Naive thymus-derived CD4-positive, alpha-beta T cell (primary cell): ENCODE measurements at regions not wholly inside any gene's neighbourhood (a gene's known extent, or its start where the extent isn't known, plus 50 kb on each side); places are given as distances from the start of the nearest gene placed in this dataset.

Experiments
- ATAC-seq: fragments of 150-1000 bp; cut with Tn5 transposase; 2 replicates; pipeline ENCODE4 v1.10.0; 2021; ENCODE audit warnings: mild to moderate bottlenecking, moderate library complexity
- CTCF ChIA-PET: fragments of 350-600 bp; sonication (Branson Sonifier 250); formaldehyde crosslinking; loops from one replicate; lab custom pipeline; 2021; ENCODE audit warnings: antibody characterized with exemption; lab: Charles Lee
- POLR2A ChIA-PET: fragments of 350-600 bp; sonication (Branson Sonifier 250); formaldehyde crosslinking; loops from one replicate; lab custom pipeline; 2021; ENCODE audit warnings: antibody characterized with exemption, inconsistent platforms; lab: Charles Lee
- DNase-seq, 9 donors: peaks; one replicate each; pipeline versions ENCODE4 v3.0.0 to v3.0.0-alpha.2; 2020 to 2022; ENCODE audit warnings: mixed read lengths in 1 of 9
- H3K27ac ChIP-seq: one replicate; pipeline ENCODE4 v1.7.0; 2013; ENCODE audit warnings: mild to moderate bottlenecking, low read depth, low read length, moderate library complexity
- H3K27me3 ChIP-seq, 2 donors: one replicate each; pipeline ENCODE4 v1.7.0; 2013; ENCODE audit warnings: low read length in 2 of 2, mild to moderate bottlenecking in 2 of 2, moderate library complexity in 2 of 2; ENCODE audit not compliant: control insufficient read depth in 2 of 2, insufficient read depth in 2 of 2
- H3K36me3 ChIP-seq, 3 experiments: 1 replicate in 2 of 3; 2 replicates in 1 of 3; pipeline ENCODE4 v1.7.0; 2013; ENCODE audit warnings: low read length in 3 of 3, mild to moderate bottlenecking in 3 of 3, moderate library complexity in 1 of 3; ENCODE audit not compliant: insufficient read depth in 3 of 3, control insufficient read depth in 2 of 3
- H3K4me1 ChIP-seq, 2 donors: one replicate each; pipeline ENCODE4 v1.7.0; 2013; ENCODE audit warnings: low read length in 2 of 2, mild to moderate bottlenecking in 2 of 2, moderate library complexity in 1 of 2; ENCODE audit not compliant: control insufficient read depth in 2 of 2, insufficient read depth in 2 of 2
- H3K4me3 ChIP-seq: 2 replicates; pipeline ENCODE4 v1.7.0; 2013; ENCODE audit warnings: mild to moderate bottlenecking, low read length
- H3K9me3 ChIP-seq, 3 experiments: 1 replicate in 2 of 3; 2 replicates in 1 of 3; pipeline ENCODE4 v1.7.0; 2013; ENCODE audit warnings: low read length in 3 of 3; ENCODE audit not compliant: control insufficient read depth in 2 of 3
- H3K27ac Mint-ChIP-seq, 9 donors: one replicate each; pipeline ENCODE4 v1.8.0; 2020 to 2022; ENCODE audit warnings: mixed read lengths in 9 of 9, mild to moderate bottlenecking in 8 of 9, moderate library complexity in 5 of 9, inconsistent platforms in 2 of 9
- H3K27me3 Mint-ChIP-seq, 5 donors: one replicate each; pipeline ENCODE4 v1.8.0; 2021 to 2022; ENCODE audit warnings: mixed read lengths in 5 of 5, mild to moderate bottlenecking in 1 of 5
- H3K36me3 Mint-ChIP-seq, 5 donors: one replicate each; pipeline ENCODE4 v1.8.0; 2020 to 2022; ENCODE audit warnings: mixed read lengths in 5 of 5, mild to moderate bottlenecking in 3 of 5, inconsistent platforms in 1 of 5
- H3K4me1 Mint-ChIP-seq, 7 donors: one replicate each; pipeline ENCODE4 v1.8.0; 2020 to 2022; ENCODE audit warnings: mixed read lengths in 7 of 7, mild to moderate bottlenecking in 3 of 7, inconsistent platforms in 1 of 7
- H3K4me3 Mint-ChIP-seq, 10 donors: one replicate each; pipeline ENCODE4 v1.8.0; 2020 to 2022; ENCODE audit warnings: mild to moderate bottlenecking in 10 of 10, mixed read lengths in 10 of 10, moderate library complexity in 6 of 10, inconsistent platforms in 2 of 10
- H3K9me3 Mint-ChIP-seq, 11 donors: one replicate each; pipeline ENCODE4 v1.8.0; 2020 to 2022; ENCODE audit warnings: mixed read lengths in 11 of 11, mild to moderate bottlenecking in 4 of 11, inconsistent platforms in 1 of 11, moderate library complexity in 1 of 11
- intact Hi-C, 2 donors: fragments of 100-400 bp; cut with micrococcal nuclease; formaldehyde crosslinking; loops; one replicate each; pipeline ENCODE4 v1.15.1; 2023

GRCh38 chr5:122653087-122654017 lies 121.5 kb upstream of the SNX2 start:
- POLR2A ChIA-PET: no interaction called here
- Histone ChIP-seq H3K4me1 (no peaks in the 10 kb centered on the region), H3K27ac (no peak overlapping the region), H3K27me3 (no peaks in the 10 kb centered on the region), H3K9me3 (no peaks in the 10 kb centered on the region), H3K36me3 (no peaks in the 10 kb centered on the region), H3K4me3 (no peak overlapping the region)
- H3K36me3 Mint-ChIP-seq: no peaks in the 10 kb centered on the region
- DNase-seq: no peak
- peaks cover 0 to 15% (median 3%) of the 10 kb centered on the region in 5 donors for H3K27me3 Mint-ChIP-seq
- H3K9me3 Mint-ChIP-seq: peaks cover 0 to 4% (median 0%) of the 10 kb centered on the region in 11 donors
- no peak overlapping the region for H3K4me3 Mint-ChIP-seq
- no peak overlapping the region for H3K27ac Mint-ChIP-seq
- H3K4me1 Mint-ChIP-seq: no peaks in the 10 kb centered on the region
- ATAC-seq: no peak
- intact Hi-C loops: no loop called here
- CTCF ChIA-PET: no interaction called here

- Histone ChIP-seq H3K27me3 (no peaks in the 10 kb centered on the region), H3K4me3 (no peak overlapping the region), H3K36me3 (no peaks in the 10 kb centered on the region), H3K9me3 (no peaks in the 10 kb centered on the region), H3K27ac (no peak overlapping the region), H3K4me1 (no peaks in the 10 kb centered on the region)
- peaks cover 0 to 4% (median 0%) of the 10 kb centered on the region in 11 donors for H3K9me3 Mint-ChIP-seq
- intact Hi-C loops: no loop called here
- no peak for ATAC-seq
- H3K4me3 Mint-ChIP-seq: no peak overlapping the region
- H3K4me1 Mint-ChIP-seq: no peaks in the 10 kb centered on the region
- DNase-seq: no peak
- no peaks in the 10 kb centered on the region for H3K36me3 Mint-ChIP-seq
- CTCF ChIA-PET: no interaction called here
- POLR2A ChIA-PET: no interaction called here
- no peak overlapping the region for H3K27ac Mint-ChIP-seq
- H3K27me3 Mint-ChIP-seq: peaks cover 0 to 10% (median 3%) of the 10 kb centered on the region in 5 donors
These were observed 118.7 kb upstream of the SNX2 start for GRCh38 chr5:122656160-122656559.

GRCh38 chr5:122656577-122656976 lies 118.3 kb upstream of the SNX2 start:
- Mint-ChIP-seq H3K4me1 (no peaks in the 10 kb centered on the region), H3K27ac (no peak overlapping the region), H3K36me3 (no peaks in the 10 kb centered on the region), H3K27me3 (peaks cover 0 to 10% (median 5%) of the 10 kb centered on the region in 5 donors), H3K4me3 (no peak overlapping the region), H3K9me3 (peaks cover 0 to 4% (median 0%) of the 10 kb centered on the region in 11 donors)
- Histone ChIP-seq H3K36me3 (no peaks in the 10 kb centered on the region), H3K4me3 (no peak overlapping the region), H3K4me1 (no peaks in the 10 kb centered on the region), H3K9me3 (no peaks in the 10 kb centered on the region), H3K27me3 (no peaks in the 10 kb centered on the region), H3K27ac (no peak overlapping the region)
- intact Hi-C loops: no loop called here
- ATAC-seq: no peak
- POLR2A ChIA-PET: no interaction called here
- no peak for DNase-seq
- CTCF ChIA-PET: no interaction called here

- no peaks in the 10 kb centered on the region for H3K4me1 ChIP-seq
- intact Hi-C loops: no loop called here
- H3K4me3 ChIP-seq: no peak overlapping the region
- H3K4me3 Mint-ChIP-seq: no peak overlapping the region
- H3K4me1 Mint-ChIP-seq: no peaks in the 10 kb centered on the region
- no peaks in the 10 kb centered on the region for H3K27me3 ChIP-seq
- H3K9me3 ChIP-seq: no peaks in the 10 kb centered on the region
- peaks cover 2 to 11% (median 6%) of the 10 kb centered on the region in 5 donors for H3K27me3 Mint-ChIP-seq
- DNase-seq (no peak), ATAC-seq (no peak)
- H3K27ac Mint-ChIP-seq: no peak overlapping the region
- no peaks in the 10 kb centered on the region for H3K36me3 ChIP-seq
- peaks cover 0 to 12% (median 5%) of the 10 kb centered on the region in 11 donors for H3K9me3 Mint-ChIP-seq
- peaks cover 0 to 6% (median 0%) of the 10 kb centered on the region in 5 donors for H3K36me3 Mint-ChIP-seq
- H3K27ac ChIP-seq: no peak overlapping the region
- POLR2A ChIA-PET: no interaction called here
- CTCF ChIA-PET: no interaction called here
These were observed 113.2 kb upstream of the SNX2 start for GRCh38 chr5:122661496-122662180.

- Mint-ChIP-seq H3K4me3 (no peak overlapping the region), H3K27ac (no peak overlapping the region), H3K36me3 (peaks cover 0 to 6% (median 0%) of the 10 kb centered on the region in 5 donors), H3K9me3 (peaks cover 2 to 11% (median 6%) of the 10 kb centered on the region in 11 donors), H3K27me3 (peaks cover 2 to 10% (median 7%) of the 10 kb centered on the region in 5 donors), H3K4me1 (no peaks in the 10 kb centered on the region)
- no peaks in the 10 kb centered on the region for H3K36me3 ChIP-seq
- no peak overlapping the region for H3K4me3 ChIP-seq
- ATAC-seq (no peak), DNase-seq (no peak)
- ChIA-PET POLR2A (no interaction called here), CTCF (no interaction called here)
- H3K4me1 ChIP-seq: no peaks in the 10 kb centered on the region
- H3K27me3 ChIP-seq: no peaks in the 10 kb centered on the region
- intact Hi-C loops: no loop called here
- H3K9me3 ChIP-seq: no peaks in the 10 kb centered on the region
- H3K27ac ChIP-seq: no peak overlapping the region
These were observed 109.8 kb upstream of the SNX2 start for GRCh38 chr5:122665051-122665450.

GRCh38 chr5:122668552-122668951 lies 106.3 kb upstream of the SNX2 start:
- DNase-seq (no peak), ATAC-seq (no peak)
- peaks cover 2 to 19% (median 16%) of the 10 kb centered on the region in 5 donors for H3K27me3 Mint-ChIP-seq
- Histone ChIP-seq H3K27me3 (no peaks in the 10 kb centered on the region), H3K4me1 (no peaks in the 10 kb centered on the region), H3K36me3 (no peaks in the 10 kb centered on the region), H3K4me3 (no peak overlapping the region), H3K9me3 (no peaks in the 10 kb centered on the region), H3K27ac (no peak overlapping the region)
- POLR2A ChIA-PET: no interaction called here
- no peaks in the 10 kb centered on the region for H3K36me3 Mint-ChIP-seq
- no peak overlapping the region for H3K4me3 Mint-ChIP-seq
- intact Hi-C loops: no loop called here
- peaks cover 0 to 17% (median 7%) of the 10 kb centered on the region in 11 donors for H3K9me3 Mint-ChIP-seq
- H3K4me1 Mint-ChIP-seq: no peaks in the 10 kb centered on the region
- CTCF ChIA-PET: no interaction called here
- H3K27ac Mint-ChIP-seq: no peak overlapping the region
